B cell (primary cell): ENCODE measurements at regions not wholly inside any gene's neighbourhood (a gene's known extent, or its start where the extent isn't known, plus 50 kb on each side); places are given as distances from the start of the nearest gene placed in this dataset.
"Not testable (repeated sequence)": the region's sequence is repeated elsewhere in the genome, so short reads cannot be mapped to it uniquely, and the experiment has no call there.

Experiments used
- EZH2 ChIP-seq: IDR thresholded peaks from 2 replicates; pipeline ENCODE4 v1.6.1; 2012; ENCODE audit warnings: borderline replicate concordance, low read depth, mild to moderate bottlenecking, moderate library complexity, low read length; ENCODE audit not compliant: insufficient read depth, poor library complexity, severe bottlenecking
- TF ChIP-seq, protein P1 (sequence below): fragments of 200-600 bp; IDR thresholded peaks from one replicate; pipeline ENCODE4 v1.8.0; 2022; ENCODE audit warnings: antibody characterized with exemption, mild to moderate bottlenecking

DNA sequence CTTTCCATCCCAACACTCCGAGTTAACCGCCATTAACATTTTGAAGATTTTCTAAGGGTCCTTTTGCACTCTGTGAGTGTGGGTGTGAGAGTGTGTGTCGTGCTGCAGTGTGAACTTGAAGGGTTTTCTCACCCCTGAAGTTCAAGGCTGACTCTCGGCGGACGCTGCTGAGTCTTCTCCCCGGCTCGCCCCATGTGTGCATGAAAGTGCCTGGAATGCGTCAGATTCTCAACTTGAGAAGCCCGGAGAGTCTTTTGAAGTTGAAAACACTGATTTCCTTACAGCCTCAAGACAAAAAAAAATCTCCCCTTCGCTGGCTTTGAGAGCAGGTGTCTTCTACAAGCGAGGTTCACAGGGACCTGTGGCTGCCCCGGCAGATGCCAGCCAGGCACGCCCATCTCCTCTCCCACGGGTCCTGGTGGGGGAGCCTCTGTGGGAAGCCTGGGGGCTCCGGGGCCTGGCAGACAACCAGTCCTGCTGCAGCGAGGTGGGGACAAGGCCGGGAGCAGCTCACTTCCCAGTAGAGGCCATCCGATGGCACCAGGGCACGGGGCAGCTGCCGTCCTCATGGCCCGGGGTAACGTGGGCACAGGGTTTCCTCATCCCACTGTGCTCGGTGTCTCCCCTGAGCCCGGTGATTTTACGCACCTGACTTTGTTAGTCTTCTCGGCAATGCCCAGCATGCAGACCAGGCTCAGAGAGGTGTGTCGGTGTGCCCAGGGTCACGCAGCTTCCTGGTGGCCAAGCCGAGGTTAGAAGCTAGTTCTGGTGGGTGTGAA lies 128.4 kb downstream of the IGLL1 start:
- TF ChIP-seq, protein P1, sequence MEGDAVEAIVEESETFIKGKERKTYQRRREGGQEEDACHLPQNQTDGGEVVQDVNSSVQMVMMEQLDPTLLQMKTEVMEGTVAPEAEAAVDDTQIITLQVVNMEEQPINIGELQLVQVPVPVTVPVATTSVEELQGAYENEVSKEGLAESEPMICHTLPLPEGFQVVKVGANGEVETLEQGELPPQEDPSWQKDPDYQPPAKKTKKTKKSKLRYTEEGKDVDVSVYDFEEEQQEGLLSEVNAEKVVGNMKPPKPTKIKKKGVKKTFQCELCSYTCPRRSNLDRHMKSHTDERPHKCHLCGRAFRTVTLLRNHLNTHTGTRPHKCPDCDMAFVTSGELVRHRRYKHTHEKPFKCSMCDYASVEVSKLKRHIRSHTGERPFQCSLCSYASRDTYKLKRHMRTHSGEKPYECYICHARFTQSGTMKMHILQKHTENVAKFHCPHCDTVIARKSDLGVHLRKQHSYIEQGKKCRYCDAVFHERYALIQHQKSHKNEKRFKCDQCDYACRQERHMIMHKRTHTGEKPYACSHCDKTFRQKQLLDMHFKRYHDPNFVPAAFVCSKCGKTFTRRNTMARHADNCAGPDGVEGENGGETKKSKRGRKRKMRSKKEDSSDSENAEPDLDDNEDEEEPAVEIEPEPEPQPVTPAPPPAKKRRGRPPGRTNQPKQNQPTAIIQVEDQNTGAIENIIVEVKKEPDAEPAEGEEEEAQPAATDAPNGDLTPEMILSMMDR = not testable (repeated sequence)
- not testable (repeated sequence) for TF ChIP-seq EZH2
